ENCODE measurements at regions not wholly inside any gene's neighbourhood (a gene's known extent, or its start where the extent isn't known, plus 50 kb on each side); places are given as distances from the start of the nearest gene placed in this dataset.
A peak's percentile ranks its signal among the peaks of the same experiment; 100 is the strongest.
"Not testable (repeated sequence)": the region's sequence is repeated elsewhere in the genome, so short reads cannot be mapped to it uniquely, and the experiment has no call there.

- not testable (repeated sequence) for DNase-seq
These were observed 167.6 kb downstream of the CXXC4 start for GRCh38 chr4:104326991-104327694.

GRCh38 chr4:104302731-104303130 is 192.0 kb downstream of the CXXC4 start:
- no peak for DNase-seq

- no peak for DNase-seq
These were observed 199.9 kb downstream of the CXXC4 start for GRCh38 chr4:104294811-104295210.

- DNase-seq = no peak
These were observed 207.8 kb downstream of the CXXC4 start for GRCh38 chr4:104286867-104287266.

- DNase-seq = no peak
These were observed 211.4 kb downstream of the CXXC4 start for GRCh38 chr4:104283303-104283702.

GRCh38 chr4:104279744-104280143 is 214.9 kb downstream of the CXXC4 start:
- no peak for DNase-seq

- DNase-seq = no peak
These were observed 221.7 kb downstream of the CXXC4 start for GRCh38 chr4:104272966-104273365.

- not testable (repeated sequence) for DNase-seq
These were observed 225.1 kb downstream of the CXXC4 start for GRCh38 chr4:104269603-104270002.

- no peak for DNase-seq
These were observed 231.6 kb downstream of the CXXC4 start for GRCh38 chr4:104263100-104263499.

GRCh38 chr4:104262678-104263077 is 232.0 kb downstream of the CXXC4 start:
- DNase-seq = no peak

GRCh38 chr4:104248726-104249125 is 246.0 kb downstream of the CXXC4 start:
- no peak for DNase-seq

GRCh38 chr4:104235967-104236366 is 258.7 kb downstream of the CXXC4 start:
- no peak for DNase-seq

GRCh38 chr4:104217526-104217925 is 277.2 kb downstream of the CXXC4 start:
- no peak for DNase-seq

GRCh38 chr4:104211657-104212056 is 283.0 kb downstream of the CXXC4 start:
- no peak for DNase-seq

GRCh38 chr4:104210420-104210819 is 284.3 kb downstream of the CXXC4 start:
- no peak for DNase-seq

- no peak for DNase-seq
These were observed 287.9 kb downstream of the CXXC4 start for GRCh38 chr4:104206784-104207183.

GRCh38 chr4:104205116-104205515 is 289.6 kb downstream of the CXXC4 start:
- no peak for DNase-seq

GRCh38 chr4:104188301-104188700 is 306.4 kb downstream of the CXXC4 start:
- no peak for DNase-seq

GRCh38 chr4:104169437-104169836 is 325.3 kb downstream of the CXXC4 start:
- DNase-seq = no peak

- DNase-seq = no peak
These were observed 327.9 kb downstream of the CXXC4 start for GRCh38 chr4:104166749-104167148.

GRCh38 chr4:104163820-104164219 is 330.9 kb downstream of the CXXC4 start:
- DNase-seq = no peak

- no peak for DNase-seq
These were observed 348.6 kb downstream of the CXXC4 start for GRCh38 chr4:104146048-104146447.

GRCh38 chr4:104138116-104138515 is 356.6 kb downstream of the CXXC4 start:
- no peak for DNase-seq

- no peak for DNase-seq
These were observed 365.5 kb downstream of the CXXC4 start for GRCh38 chr4:104129243-104129642.

GRCh38 chr4:104128850-104129213 is 365.9 kb downstream of the CXXC4 start:
- peak; percentile 87 for DNase-seq
